MM.1S (cell line): ENCODE measurements at regions not wholly inside any gene's neighbourhood (a gene's known extent, or its start where the extent isn't known, plus 50 kb on each side); places are given as distances from the start of the nearest gene placed in this dataset.
"Not testable (repeated sequence)": the region's sequence is repeated elsewhere in the genome, so short reads cannot be mapped to it uniquely, and the experiment has no call there.

Experiments
- DNase-seq: peaks from one replicate; pipeline ENCODE4 v3.0.0-alpha.2; 2015
- H2AFZ ChIP-seq: fragments of 300-600 bp; sonication (generic); 2 replicates; pipeline ENCODE4 v1.6.0; 2016; ENCODE audit warnings: antibody characterized with exemption, low read length
- H3F3A ChIP-seq: fragments of 300-600 bp; sonication (generic); 2 replicates; pipeline ENCODE4 v1.6.1; 2016; ENCODE audit warnings: mild to moderate bottlenecking, antibody characterized with exemption, low read length, moderate library complexity, mixed read lengths; ENCODE audit not compliant: insufficient read depth
- H3K27ac ChIP-seq: fragments of 300-600 bp; sonication (generic); 2 replicates; pipeline ENCODE4 v1.5.1; 2016; ENCODE audit warnings: mild to moderate bottlenecking, low read length
- H3K27me3 ChIP-seq: fragments of 300-600 bp; sonication (generic); replicated peaks from 2 replicates; pipeline ENCODE4 v1.6.0; 2016; ENCODE audit warnings: low read length; ENCODE audit not compliant: insufficient read depth
- H3K36me3 ChIP-seq: fragments of 300-600 bp; sonication (generic); replicated peaks from 2 replicates; pipeline ENCODE4 v1.6.1; 2016; ENCODE audit warnings: mild to moderate bottlenecking, low read length, mixed read lengths; ENCODE audit not compliant: insufficient read depth
- H3K4me1 ChIP-seq: fragments of 300-600 bp; sonication (generic); 2 replicates; pipeline ENCODE4 v1.6.1; 2016; ENCODE audit warnings: low read length, mixed read lengths
- H3K4me2 ChIP-seq: fragments of 300-600 bp; sonication (generic); 2 replicates; pipeline ENCODE4 v1.6.0; 2016; ENCODE audit warnings: low read depth, low read length
- H3K4me3 ChIP-seq: fragments of 300-600 bp; sonication (generic); 2 replicates; pipeline ENCODE4 v1.5.1; 2016; ENCODE audit warnings: low read length, mixed read lengths
- H3K79me2 ChIP-seq: fragments of 300-600 bp; sonication (generic); 2 replicates; pipeline ENCODE4 v1.6.1; 2016; ENCODE audit warnings: mixed run types, low read length, mixed read lengths
- H3K9ac ChIP-seq: fragments of 300-600 bp; sonication (generic); 2 replicates; pipeline ENCODE4 v1.6.1; 2016; ENCODE audit warnings: low read length, mixed read lengths
- H3K9me2 ChIP-seq: fragments of 300-600 bp; sonication (generic); replicated peaks from 2 replicates; pipeline ENCODE4 v1.6.1; 2016; ENCODE audit warnings: mild to moderate bottlenecking, low read length, mixed read lengths; ENCODE audit not compliant: insufficient read depth
- H3K9me3 ChIP-seq: fragments of 300-600 bp; sonication (generic); replicated peaks from 2 replicates; pipeline ENCODE4 v1.6.1; 2016; ENCODE audit warnings: mild to moderate bottlenecking, low read length, mixed read lengths; ENCODE audit not compliant: insufficient read depth
- H4K20me1 ChIP-seq: fragments of 300-600 bp; sonication (generic); 2 replicates; pipeline ENCODE4 v1.6.1; 2016; ENCODE audit warnings: mild to moderate bottlenecking, low read length, moderate library complexity, mixed read lengths; ENCODE audit not compliant: insufficient read depth
- CTCF ChIP-seq: fragments of 300-600 bp; sonication (generic); IDR thresholded peaks from 2 replicates; pipeline ENCODE4 v1.5.1; 2016; ENCODE audit warnings: antibody characterized with exemption, low read length, mixed read lengths
- EZH2 ChIP-seq: fragments of 300-600 bp; sonication (generic); optimal IDR thresholded peaks from 2 replicates; pipeline ENCODE3; 2017; ENCODE audit warnings: low read depth, mild to moderate bottlenecking, antibody characterized with exemption, low read length, mixed read lengths
- EZH2phosphoT487 ChIP-seq: fragments of 300-600 bp; sonication (generic); IDR thresholded peaks from 2 replicates; pipeline ENCODE4 v1.6.1; 2018; ENCODE audit warnings: antibody characterized with exemption, low read length

- H3K36me3 ChIP-seq, result no peaks in the 10 kb centered on the region
- no peaks in the 10 kb centered on the region for H4K20me1 ChIP-seq
- H3K9me3 ChIP-seq, result no peaks in the 10 kb centered on the region
- H2AFZ ChIP-seq, result no peak overlapping the region
- no peak overlapping the region for H3K9ac ChIP-seq
- no peak overlapping the region for H3K4me3 ChIP-seq
- H3K27me3 ChIP-seq, result peaks cover 35% of the 10 kb centered on the region
- H3K79me2 ChIP-seq, result no peaks in the 10 kb centered on the region
- H3K4me2 ChIP-seq, result no peak overlapping the region
- no peaks in the 10 kb centered on the region for H3K9me2 ChIP-seq
- H3F3A ChIP-seq, result no peaks in the 10 kb centered on the region
- H3K27ac ChIP-seq, result no peak overlapping the region
- TF ChIP-seq EZH2phosphoT487 (no peak), EZH2 (no peak), CTCF (no peak)
- no peaks in the 10 kb centered on the region for H3K4me1 ChIP-seq
- DNase-seq, result no peak
These were observed 70.0 kb downstream of the KCTD15 start for GRCh38 chr19:33866696-33867095.

GRCh38 chr19:33868076-33868735 lies 71.5 kb downstream of the KCTD15 start:
- Histone ChIP-seq H3K9ac (no peak overlapping the region), H3K4me3 (no peak overlapping the region), H3K9me3 (no peaks in the 10 kb centered on the region), H3F3A (no peaks in the 10 kb centered on the region), H4K20me1 (no peaks in the 10 kb centered on the region), H3K4me1 (no peaks in the 10 kb centered on the region), H2AFZ (no peak overlapping the region), H3K36me3 (no peaks in the 10 kb centered on the region), H3K9me2 (no peaks in the 10 kb centered on the region), H3K27me3 (peaks cover 35% of the 10 kb centered on the region), H3K79me2 (no peaks in the 10 kb centered on the region), H3K27ac (no peak overlapping the region), H3K4me2 (no peak overlapping the region)
- no peak for TF ChIP-seq CTCF
- TF ChIP-seq EZH2phosphoT487, result no peak
- TF ChIP-seq EZH2, result no peak
- DNase-seq, result no peak

DNA sequence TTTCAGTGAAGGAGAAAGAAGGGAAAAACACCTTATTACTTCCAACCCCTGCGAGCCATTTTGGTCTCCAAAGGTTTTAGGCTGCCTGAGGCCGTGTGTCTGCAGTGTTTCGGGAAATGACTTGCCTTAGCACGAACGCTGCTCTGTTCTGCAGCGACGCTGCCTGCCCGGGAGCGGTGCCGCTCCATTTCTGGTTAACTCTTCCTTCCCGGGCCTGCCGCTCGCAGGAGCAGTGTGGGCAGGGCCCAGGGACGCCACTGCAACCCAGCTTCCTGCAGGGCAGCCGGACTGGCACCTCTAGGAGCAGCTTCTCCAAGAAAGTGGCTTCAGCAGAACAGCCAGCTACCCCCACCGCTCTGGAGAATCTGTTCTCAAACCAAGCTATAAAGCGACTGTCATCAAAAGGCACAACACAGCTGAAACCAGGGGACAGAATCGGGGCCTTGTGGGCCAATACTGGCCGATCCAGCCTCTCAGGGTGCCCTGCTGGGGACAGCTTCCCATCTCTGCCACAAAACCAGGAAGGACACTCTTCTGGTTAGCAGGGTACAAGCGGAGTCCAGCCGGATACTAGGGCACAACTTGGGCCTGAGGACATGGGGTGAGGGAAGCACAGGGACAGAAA lies 72.2 kb downstream of the KCTD15 start:
- Histone ChIP-seq H3K27ac (no peak overlapping the region), H3K36me3 (no peaks in the 10 kb centered on the region), H3K27me3 (peaks cover 35% of the 10 kb centered on the region), H4K20me1 (no peaks in the 10 kb centered on the region), H3K9ac (no peak overlapping the region), H2AFZ (no peak overlapping the region), H3K9me2 (no peaks in the 10 kb centered on the region), H3K9me3 (no peaks in the 10 kb centered on the region), H3K79me2 (no peaks in the 10 kb centered on the region), H3K4me2 (no peak overlapping the region), H3K4me3 (no peak overlapping the region), H3K4me1 (no peaks in the 10 kb centered on the region), H3F3A (no peaks in the 10 kb centered on the region)
- no peak for DNase-seq
- no peak for TF ChIP-seq EZH2
- TF ChIP-seq EZH2phosphoT487, result no peak
- TF ChIP-seq CTCF, result no peak

DNA sequence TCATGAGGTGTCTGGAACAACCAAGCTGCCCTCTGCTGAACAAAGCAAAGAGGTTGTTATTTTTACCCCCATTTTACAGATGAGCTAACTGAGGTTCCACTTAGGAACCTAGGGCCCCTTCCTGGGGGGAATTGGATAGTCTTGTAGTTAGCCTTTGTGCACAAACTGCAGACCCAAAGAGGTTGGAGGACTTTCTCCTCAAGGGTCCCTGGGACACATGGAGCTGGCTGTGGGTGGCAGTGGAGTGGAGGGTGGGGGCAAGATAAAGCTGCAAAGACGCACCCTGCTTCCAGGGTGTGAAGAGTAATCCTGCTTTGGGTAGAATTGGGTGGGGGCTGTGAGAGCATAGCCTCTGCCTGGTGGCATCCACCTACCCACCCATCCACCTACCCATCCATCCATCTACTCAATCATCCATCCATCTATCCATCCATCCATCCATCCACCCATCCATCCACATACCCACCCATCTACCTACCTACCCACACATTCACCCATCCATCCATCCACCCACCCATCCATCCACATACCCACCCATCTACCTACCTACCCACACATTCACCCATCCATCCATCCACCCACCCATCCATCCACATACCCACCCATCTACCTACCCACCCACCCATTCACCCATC lies 73.7 kb downstream of the KCTD15 start:
- H3K4me3 ChIP-seq, H3F3A ChIP-seq, H2AFZ ChIP-seq, H3K4me1 ChIP-seq, H3K79me2 ChIP-seq, H3K9ac ChIP-seq, H3K36me3 ChIP-seq, DNase-seq, H4K20me1 ChIP-seq, H3K9me2 ChIP-seq, H3K27ac ChIP-seq, H3K4me2 ChIP-seq, H3K9me3 ChIP-seq: not testable (repeated sequence)
- H3K27me3 ChIP-seq, result peaks cover 48% of the 10 kb centered on the region
